BLaER1 (cell line): ENCODE measurements at regions not wholly inside any gene's neighbourhood (a gene's known extent, or its start where the extent isn't known, plus 50 kb on each side); places are given as distances from the start of the nearest gene placed in this dataset.

Source experiments
- H3K27ac ChIP-seq: shearing (Covaris generic); formaldehyde crosslinking; 2 replicates; pipeline ENCODE4 v1.8.1; 2022
- H3K27me3 ChIP-seq: shearing (Covaris generic); formaldehyde crosslinking; 2 replicates; pipeline ENCODE4 v1.8.1; 2022
- H3K36me3 ChIP-seq: shearing (Covaris generic); formaldehyde crosslinking; 2 replicates; pipeline ENCODE4 v1.8.1; 2022
- H3K4me1 ChIP-seq: shearing (Covaris generic); formaldehyde crosslinking; 2 replicates; pipeline ENCODE4 v1.8.1; 2022
- H3K4me2 ChIP-seq: shearing (Covaris generic); formaldehyde crosslinking; 2 replicates; pipeline ENCODE4 v1.8.1; 2022
- H3K4me3 ChIP-seq: shearing (Covaris generic); formaldehyde crosslinking; 2 replicates; pipeline ENCODE4 v1.8.1; 2022
- H3K9ac ChIP-seq: shearing (Covaris generic); formaldehyde crosslinking; 2 replicates; pipeline ENCODE4 v1.8.1; 2022
- H3K9me3 ChIP-seq: shearing (Covaris generic); formaldehyde crosslinking; 2 replicates; pipeline ENCODE4 v1.8.1; 2022
- H4K20me1 ChIP-seq: shearing (Covaris generic); formaldehyde crosslinking; 2 replicates; pipeline ENCODE4 v1.8.1; 2022
- Cebpa-rat ChIP-seq: shearing (Covaris generic); IDR thresholded peaks from 2 replicates; pipeline ENCODE4 v1.8.1; 2022

- H3K9ac ChIP-seq: no peak overlapping the region
- no peak overlapping the region for H3K4me2 ChIP-seq
- H3K36me3 ChIP-seq: no peaks in the 10 kb centered on the region
- TF ChIP-seq Cebpa-rat: no peak
- H4K20me1 ChIP-seq: no peaks in the 10 kb centered on the region
- H3K4me1 ChIP-seq: no peaks in the 10 kb centered on the region
- H3K27me3 ChIP-seq: no peaks in the 10 kb centered on the region; the same call in 1 of the 2 replicates
- H3K4me3 ChIP-seq: no peak overlapping the region
- peaks cover 28% of the 10 kb centered on the region for H3K9me3 ChIP-seq
- no peak overlapping the region for H3K27ac ChIP-seq
Observed at GRCh38 chr6:156583083-156583482, 194.1 kb upstream of the ARID1B start.

GRCh38 chr6:156582509-156582992, 194.6 kb upstream of the ARID1B start:
- no peak overlapping the region for H3K4me2 ChIP-seq
- H4K20me1 ChIP-seq: no peaks in the 10 kb centered on the region
- peaks cover 33% of the 10 kb centered on the region for H3K9me3 ChIP-seq
- no peak overlapping the region for H3K27ac ChIP-seq
- H3K4me3 ChIP-seq: no peak overlapping the region
- H3K36me3 ChIP-seq: no peaks in the 10 kb centered on the region
- no peaks in the 10 kb centered on the region for H3K4me1 ChIP-seq
- TF ChIP-seq Cebpa-rat: no peak
- no peak overlapping the region for H3K9ac ChIP-seq
- no peaks in the 10 kb centered on the region; the same call in 1 of the 2 replicates for H3K27me3 ChIP-seq

- Histone ChIP-seq H3K27ac (no peak overlapping the region), H3K4me1 (no peaks in the 10 kb centered on the region), H3K36me3 (no peaks in the 10 kb centered on the region), H3K4me3 (no peak overlapping the region), H3K9me3 (peaks cover 49% of the 10 kb centered on the region), H3K9ac (no peak overlapping the region), H4K20me1 (no peaks in the 10 kb centered on the region), H3K27me3 (no peaks in the 10 kb centered on the region; the same call in 1 of the 2 replicates), H3K4me2 (no peak overlapping the region)
- TF ChIP-seq Cebpa-rat: no peak
Observed at GRCh38 chr6:156579564-156579963, 197.6 kb upstream of the ARID1B start.

GRCh38 chr6:156577749-156578148, 199.4 kb upstream of the ARID1B start:
- Histone ChIP-seq H4K20me1 (no peaks in the 10 kb centered on the region), H3K9me3 (peaks cover 49% of the 10 kb centered on the region), H3K36me3 (no peaks in the 10 kb centered on the region), H3K4me1 (no peaks in the 10 kb centered on the region), H3K27me3 (no peaks in the 10 kb centered on the region), H3K27ac (no peak overlapping the region), H3K4me3 (no peak overlapping the region), H3K9ac (no peak overlapping the region), H3K4me2 (no peak overlapping the region)
- TF ChIP-seq Cebpa-rat: no peak

- Histone ChIP-seq H4K20me1 (no peaks in the 10 kb centered on the region), H3K4me2 (no peak overlapping the region), H3K36me3 (no peaks in the 10 kb centered on the region), H3K27ac (no peak overlapping the region), H3K9me3 (peaks cover 46% of the 10 kb centered on the region), H3K9ac (no peak overlapping the region), H3K4me3 (no peak overlapping the region), H3K4me1 (no peaks in the 10 kb centered on the region), H3K27me3 (no peaks in the 10 kb centered on the region)
- no peak for TF ChIP-seq Cebpa-rat
Observed at GRCh38 chr6:156575361-156575760, 201.8 kb upstream of the ARID1B start.

- Histone ChIP-seq H3K9me3 (peaks cover 12% of the 10 kb centered on the region), H3K27me3 (no peaks in the 10 kb centered on the region), H3K36me3 (no peaks in the 10 kb centered on the region), H3K4me3 (no peak overlapping the region), H4K20me1 (no peaks in the 10 kb centered on the region), H3K27ac (no peak overlapping the region), H3K4me2 (no peak overlapping the region), H3K4me1 (no peaks in the 10 kb centered on the region), H3K9ac (no peak overlapping the region)
- no peak for TF ChIP-seq Cebpa-rat
Observed at GRCh38 chr6:156564807-156565149, 212.4 kb upstream of the ARID1B start.

GRCh38 chr6:156564127-156564806, 212.9 kb upstream of the ARID1B start:
- Histone ChIP-seq H3K4me3 (no peak overlapping the region), H3K4me1 (no peaks in the 10 kb centered on the region), H4K20me1 (no peaks in the 10 kb centered on the region), H3K4me2 (no peak overlapping the region), H3K9ac (no peak overlapping the region), H3K9me3 (peaks cover 12% of the 10 kb centered on the region), H3K27ac (no peak overlapping the region), H3K36me3 (no peaks in the 10 kb centered on the region), H3K27me3 (no peaks in the 10 kb centered on the region)
- TF ChIP-seq Cebpa-rat: no peak

GRCh38 chr6:156563714-156564113, 213.5 kb upstream of the ARID1B start:
- no peak for TF ChIP-seq Cebpa-rat
- H3K9me3 ChIP-seq: peaks cover 12% of the 10 kb centered on the region
- no peaks in the 10 kb centered on the region for H4K20me1 ChIP-seq
- H3K36me3 ChIP-seq: no peaks in the 10 kb centered on the region
- no peak overlapping the region for H3K4me3 ChIP-seq
- no peak overlapping the region for H3K9ac ChIP-seq
- H3K27me3 ChIP-seq: no peaks in the 10 kb centered on the region
- H3K27ac ChIP-seq: no peak overlapping the region
- H3K4me2 ChIP-seq: no peak overlapping the region
- H3K4me1 ChIP-seq: no peaks in the 10 kb centered on the region

GRCh38 chr6:156562636-156563035, 214.5 kb upstream of the ARID1B start:
- Histone ChIP-seq H4K20me1 (no peaks in the 10 kb centered on the region), H3K36me3 (no peaks in the 10 kb centered on the region), H3K4me3 (no peak overlapping the region), H3K27me3 (no peaks in the 10 kb centered on the region), H3K27ac (no peak overlapping the region), H3K9ac (no peak overlapping the region), H3K9me3 (peaks cover 12% of the 10 kb centered on the region), H3K4me1 (peaks cover 2% of the 10 kb centered on the region), H3K4me2 (no peak overlapping the region)
- no peak for TF ChIP-seq Cebpa-rat

- Histone ChIP-seq H3K27me3 (no peaks in the 10 kb centered on the region), H3K9ac (no peak overlapping the region), H3K9me3 (peaks cover 12% of the 10 kb centered on the region), H3K4me1 (peaks cover 9% of the 10 kb centered on the region), H4K20me1 (no peaks in the 10 kb centered on the region), H3K4me3 (no peak overlapping the region), H3K4me2 (no peak overlapping the region), H3K27ac (no peak overlapping the region), H3K36me3 (no peaks in the 10 kb centered on the region)
- no peak for TF ChIP-seq Cebpa-rat
Observed at GRCh38 chr6:156562019-156562418, 215.2 kb upstream of the ARID1B start.

- no peaks in the 10 kb centered on the region for H4K20me1 ChIP-seq
- H3K4me2 ChIP-seq: no peak overlapping the region
- no peak overlapping the region for H3K9ac ChIP-seq
- peaks cover 15% of the 10 kb centered on the region for H3K4me1 ChIP-seq
- peaks cover 12% of the 10 kb centered on the region for H3K9me3 ChIP-seq
- no peak overlapping the region for H3K4me3 ChIP-seq
- no peak for TF ChIP-seq Cebpa-rat
- no peak overlapping the region for H3K27ac ChIP-seq
- H3K36me3 ChIP-seq: no peaks in the 10 kb centered on the region
- no peaks in the 10 kb centered on the region for H3K27me3 ChIP-seq
Observed at GRCh38 chr6:156560476-156560875, 216.7 kb upstream of the ARID1B start.
